Mesothelial cell of epicardium (in vitro differentiated cells): ENCODE measurements at regions not wholly inside any gene's neighbourhood (a gene's known extent, or its start where the extent isn't known, plus 50 kb on each side); places are given as distances from the start of the nearest gene placed in this dataset.
"Not testable (repeated sequence)": the region's sequence is repeated elsewhere in the genome, so short reads cannot be mapped to it uniquely, and the experiment has no call there.

ENCODE experiments used
- DNase-seq, 2 experiments: peaks; one replicate each; pipeline ENCODE4 v3.0.0; 2021; ENCODE audit warnings: low spot score in 2 of 2; ENCODE audit not compliant: unreplicated experiment in 2 of 2
- H3K27ac Mint-ChIP-seq: 2 replicates; pipeline ENCODE4 v1.8.0; 2021; ENCODE audit warnings: mixed read lengths
- H3K27me3 Mint-ChIP-seq: 2 replicates; pipeline ENCODE4 v1.8.0; 2021; ENCODE audit warnings: low read depth, mixed read lengths
- H3K36me3 Mint-ChIP-seq: 2 replicates; pipeline ENCODE4 v1.8.0; 2021; ENCODE audit warnings: mixed read lengths
- H3K4me1 Mint-ChIP-seq: 2 replicates; pipeline ENCODE4 v1.8.0; 2021; ENCODE audit warnings: mixed read lengths
- H3K4me3 Mint-ChIP-seq: 2 replicates; pipeline ENCODE4 v1.8.0; 2021; ENCODE audit warnings: mild to moderate bottlenecking, moderate library complexity, mixed read lengths
- H3K9me3 Mint-ChIP-seq: 2 replicates; pipeline ENCODE4 v1.8.0; 2021; ENCODE audit warnings: mixed read lengths
- CTCF ChIP-seq: fragments of 200-600 bp; sonication (generic); IDR thresholded peaks from one replicate; pipeline ENCODE4 v1.5.0; 2021; ENCODE audit warnings: antibody characterized with exemption; ENCODE audit not compliant: unreplicated experiment

- DNase-seq: no peak
- H3K4me1 Mint-ChIP-seq: no peaks in the 10 kb centered on the region
- H3K9me3 Mint-ChIP-seq: no peaks in the 10 kb centered on the region
- H3K36me3 Mint-ChIP-seq: no peaks in the 10 kb centered on the region
- TF ChIP-seq CTCF: no peak
- peaks cover 31% of the 10 kb centered on the region for H3K27me3 Mint-ChIP-seq
- no peak overlapping the region for H3K4me3 Mint-ChIP-seq
- no peak overlapping the region for H3K27ac Mint-ChIP-seq
Observed at GRCh38 chr22:33130473-33130872, 72.3 kb upstream of the SYN3 start.

- H3K27ac Mint-ChIP-seq: no peak overlapping the region
- TF ChIP-seq CTCF: no peak
- no peaks in the 10 kb centered on the region for H3K9me3 Mint-ChIP-seq
- H3K4me1 Mint-ChIP-seq: no peaks in the 10 kb centered on the region
- no peak for DNase-seq
- H3K36me3 Mint-ChIP-seq: no peaks in the 10 kb centered on the region
- H3K4me3 Mint-ChIP-seq: no peak overlapping the region
- peaks cover 34% of the 10 kb centered on the region for H3K27me3 Mint-ChIP-seq
Observed at GRCh38 chr22:33129621-33130020, 71.4 kb upstream of the SYN3 start.

- no peak for DNase-seq
- no peak overlapping the region for H3K27ac Mint-ChIP-seq
- H3K4me3 Mint-ChIP-seq: no peak overlapping the region
- no peak for TF ChIP-seq CTCF
- H3K27me3 Mint-ChIP-seq: peaks cover 44% of the 10 kb centered on the region
- H3K9me3 Mint-ChIP-seq: no peaks in the 10 kb centered on the region
- no peaks in the 10 kb centered on the region for H3K4me1 Mint-ChIP-seq
- no peaks in the 10 kb centered on the region for H3K36me3 Mint-ChIP-seq
Observed at GRCh38 chr22:33126881-33127280, 68.7 kb upstream of the SYN3 start.

GRCh38 chr22:33124471-33124870 lies 66.3 kb upstream of the SYN3 start:
- H3K36me3 Mint-ChIP-seq: no peaks in the 10 kb centered on the region
- H3K9me3 Mint-ChIP-seq: no peaks in the 10 kb centered on the region
- H3K27me3 Mint-ChIP-seq: peaks cover 37% of the 10 kb centered on the region
- no peak overlapping the region for H3K4me3 Mint-ChIP-seq
- H3K4me1 Mint-ChIP-seq: no peaks in the 10 kb centered on the region
- no peak for TF ChIP-seq CTCF
- DNase-seq: no peak
- H3K27ac Mint-ChIP-seq: no peak overlapping the region

- H3K9me3 Mint-ChIP-seq, H3K4me1 Mint-ChIP-seq, H3K27ac Mint-ChIP-seq, H3K4me3 Mint-ChIP-seq, DNase-seq, H3K36me3 Mint-ChIP-seq: not testable (repeated sequence)
- peaks cover 32% of the 10 kb centered on the region for H3K27me3 Mint-ChIP-seq
Observed at GRCh38 chr22:33122439-33122838, 64.3 kb upstream of the SYN3 start.

- no peak for DNase-seq
- H3K4me1 Mint-ChIP-seq: peaks cover 10% of the 10 kb centered on the region
- TF ChIP-seq CTCF: no peak
- no peaks in the 10 kb centered on the region for H3K9me3 Mint-ChIP-seq
- H3K27ac Mint-ChIP-seq: no peak overlapping the region
- no peak overlapping the region for H3K4me3 Mint-ChIP-seq
- H3K27me3 Mint-ChIP-seq: peaks cover 6% of the 10 kb centered on the region
- H3K36me3 Mint-ChIP-seq: no peaks in the 10 kb centered on the region
Observed at GRCh38 chr22:33119044-33119443, 60.9 kb upstream of the SYN3 start.
